ENCODE measurements at regions not wholly inside any gene's neighbourhood (a gene's known extent, or its start where the extent isn't known, plus 50 kb on each side); places are given as distances from the start of the nearest gene placed in this dataset.

DNA sequence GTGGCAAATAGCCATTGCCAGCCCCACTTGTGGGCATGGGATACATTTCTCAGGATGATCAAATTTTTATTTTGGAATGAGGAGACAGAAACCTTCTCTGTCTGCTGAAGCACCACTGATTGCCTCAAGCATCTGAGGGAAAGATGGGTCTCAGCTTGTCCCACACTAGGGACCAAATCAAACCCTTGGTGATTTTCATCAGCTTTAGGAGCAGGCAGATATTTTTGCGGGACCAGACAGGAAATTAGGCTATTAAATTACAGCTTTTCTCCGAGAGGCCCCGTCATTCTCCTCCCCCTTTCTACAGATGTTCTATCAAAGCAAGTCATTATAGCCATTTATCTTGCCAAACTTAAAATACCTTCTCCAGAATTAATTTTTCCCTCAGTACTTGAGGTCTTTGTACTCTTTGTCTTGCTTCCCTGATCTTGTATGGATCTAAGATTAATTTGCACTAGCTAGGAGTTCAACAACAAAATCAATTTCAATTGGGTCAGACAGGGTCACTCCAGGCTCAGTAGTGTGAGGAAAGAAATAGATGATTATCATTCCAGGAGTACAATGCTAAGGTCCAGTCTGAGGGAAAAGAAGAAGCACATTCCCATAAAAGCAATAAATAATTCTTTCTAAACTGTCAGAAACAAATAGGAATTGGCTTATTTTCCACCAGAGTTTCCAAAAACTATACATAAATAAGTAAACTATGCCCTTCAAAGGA lies 818.1 kb upstream of the SOX11 start:
- TF ChIP-seq, protein P1, sequence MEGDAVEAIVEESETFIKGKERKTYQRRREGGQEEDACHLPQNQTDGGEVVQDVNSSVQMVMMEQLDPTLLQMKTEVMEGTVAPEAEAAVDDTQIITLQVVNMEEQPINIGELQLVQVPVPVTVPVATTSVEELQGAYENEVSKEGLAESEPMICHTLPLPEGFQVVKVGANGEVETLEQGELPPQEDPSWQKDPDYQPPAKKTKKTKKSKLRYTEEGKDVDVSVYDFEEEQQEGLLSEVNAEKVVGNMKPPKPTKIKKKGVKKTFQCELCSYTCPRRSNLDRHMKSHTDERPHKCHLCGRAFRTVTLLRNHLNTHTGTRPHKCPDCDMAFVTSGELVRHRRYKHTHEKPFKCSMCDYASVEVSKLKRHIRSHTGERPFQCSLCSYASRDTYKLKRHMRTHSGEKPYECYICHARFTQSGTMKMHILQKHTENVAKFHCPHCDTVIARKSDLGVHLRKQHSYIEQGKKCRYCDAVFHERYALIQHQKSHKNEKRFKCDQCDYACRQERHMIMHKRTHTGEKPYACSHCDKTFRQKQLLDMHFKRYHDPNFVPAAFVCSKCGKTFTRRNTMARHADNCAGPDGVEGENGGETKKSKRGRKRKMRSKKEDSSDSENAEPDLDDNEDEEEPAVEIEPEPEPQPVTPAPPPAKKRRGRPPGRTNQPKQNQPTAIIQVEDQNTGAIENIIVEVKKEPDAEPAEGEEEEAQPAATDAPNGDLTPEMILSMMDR (IDR thresholded peaks at IDR 0.05): no peak
- TF ChIP-seq ZFX (IDR thresholded peaks at IDR 0.05; ENCODE audit: borderline replicate concordance): no peak
